AG04450 (cell line): ENCODE measurements at regions not wholly inside any gene's neighbourhood (a gene's known extent, or its start where the extent isn't known, plus 50 kb on each side); places are given as distances from the start of the nearest gene placed in this dataset.

Source experiments
- CTCF ChIA-PET: fragments of 300-600, 350-600 bp; formaldehyde crosslinking; extraction: SDS; loops from one replicate; lab custom pipeline; 2022; ENCODE audit warnings: antibody characterized with exemption, inconsistent platforms; lab: Charles Lee
- POLR2A ChIA-PET: fragments of 350-600 bp; formaldehyde crosslinking; extraction: SDS; loops from one replicate; lab custom pipeline; 2021; ENCODE audit warnings: antibody characterized with exemption, inconsistent platforms; lab: Yijun Ruan, JAX
- DNase-seq: peaks from one replicate; pipeline ENCODE4 v3.0.0-alpha.2; 2011; ENCODE audit warnings: low read depth, low spot score
- H3K27ac ChIP-seq: one replicate; pipeline ENCODE4 v1.5.1; 2012; ENCODE audit warnings: low read depth, low read length, control low read depth
- H3K27me3 ChIP-seq: one replicate; pipeline ENCODE4 v1.6.0; 2012; ENCODE audit warnings: low read length; ENCODE audit not compliant: control insufficient read depth, insufficient read depth
- H3K4me3 ChIP-seq: 2 replicates; pipeline ENCODE4 v1.5.1; 2011; ENCODE audit warnings: mild to moderate bottlenecking, low read depth, low read length, control low read depth
- H3K9me3 ChIP-seq: 2 replicates; pipeline ENCODE4 v1.5.1; 2012; ENCODE audit warnings: low read length; ENCODE audit not compliant: control insufficient read depth, insufficient read depth
- TF ChIP-seq, protein P1 (sequence below): IDR thresholded peaks from 2 replicates; pipeline ENCODE4 v1.5.1; 2011; ENCODE audit warnings: low read depth, low read length, control low read depth, inconsistent platforms

DNA sequence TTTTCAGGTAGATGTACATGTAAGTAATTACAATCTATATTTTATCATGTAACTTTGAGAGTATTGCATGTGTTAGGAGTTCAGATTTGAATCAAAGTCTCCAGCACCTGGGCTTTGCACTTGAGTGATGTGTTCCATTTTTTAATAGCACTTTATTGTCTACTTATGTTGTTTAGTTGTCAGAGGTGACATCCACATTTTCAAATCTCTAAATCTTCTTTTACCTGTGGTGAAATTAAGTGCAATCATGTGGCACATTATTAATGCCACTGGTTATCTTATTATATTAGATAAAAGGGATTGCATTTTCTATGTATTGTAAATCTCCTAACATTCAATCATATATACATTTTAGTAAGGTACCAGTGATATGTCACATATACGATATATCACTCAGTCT is 333.4 kb downstream of the AASDHPPT start:
- no peaks in the 10 kb centered on the region for H3K9me3 ChIP-seq
- TF ChIP-seq, protein P1, sequence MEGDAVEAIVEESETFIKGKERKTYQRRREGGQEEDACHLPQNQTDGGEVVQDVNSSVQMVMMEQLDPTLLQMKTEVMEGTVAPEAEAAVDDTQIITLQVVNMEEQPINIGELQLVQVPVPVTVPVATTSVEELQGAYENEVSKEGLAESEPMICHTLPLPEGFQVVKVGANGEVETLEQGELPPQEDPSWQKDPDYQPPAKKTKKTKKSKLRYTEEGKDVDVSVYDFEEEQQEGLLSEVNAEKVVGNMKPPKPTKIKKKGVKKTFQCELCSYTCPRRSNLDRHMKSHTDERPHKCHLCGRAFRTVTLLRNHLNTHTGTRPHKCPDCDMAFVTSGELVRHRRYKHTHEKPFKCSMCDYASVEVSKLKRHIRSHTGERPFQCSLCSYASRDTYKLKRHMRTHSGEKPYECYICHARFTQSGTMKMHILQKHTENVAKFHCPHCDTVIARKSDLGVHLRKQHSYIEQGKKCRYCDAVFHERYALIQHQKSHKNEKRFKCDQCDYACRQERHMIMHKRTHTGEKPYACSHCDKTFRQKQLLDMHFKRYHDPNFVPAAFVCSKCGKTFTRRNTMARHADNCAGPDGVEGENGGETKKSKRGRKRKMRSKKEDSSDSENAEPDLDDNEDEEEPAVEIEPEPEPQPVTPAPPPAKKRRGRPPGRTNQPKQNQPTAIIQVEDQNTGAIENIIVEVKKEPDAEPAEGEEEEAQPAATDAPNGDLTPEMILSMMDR: no peak
- CTCF ChIA-PET: no interaction called here
- H3K4me3 ChIP-seq: no peak overlapping the region
- no peak overlapping the region for H3K27ac ChIP-seq
- no peaks in the 10 kb centered on the region for H3K27me3 ChIP-seq
- no peak for DNase-seq
- POLR2A ChIA-PET: no interaction called here

DNA sequence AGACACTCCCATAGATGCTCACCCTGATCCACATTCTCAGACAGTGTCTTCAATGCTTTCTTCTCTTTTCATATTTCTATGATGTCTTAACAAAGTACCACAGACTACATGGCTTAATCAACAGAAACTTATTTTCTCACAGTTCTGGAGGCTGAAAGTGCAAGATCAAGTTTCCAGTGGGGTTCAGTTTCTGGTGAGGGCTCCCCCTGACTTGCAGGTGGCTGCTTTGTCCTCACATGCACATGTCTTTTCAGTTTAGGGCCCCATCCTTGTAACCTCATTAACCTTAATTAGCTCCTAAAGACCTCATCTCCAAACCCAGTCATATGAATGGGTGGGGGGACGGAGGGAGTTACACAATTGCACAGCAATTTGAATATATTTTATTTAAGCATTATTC is 335.8 kb downstream of the AASDHPPT start:
- ChIA-PET CTCF (no interaction called here), POLR2A (no interaction called here)
- no peaks in the 10 kb centered on the region for H3K27me3 ChIP-seq
- TF ChIP-seq, protein P1: no peak
- H3K27ac ChIP-seq: no peak overlapping the region
- no peak for DNase-seq
- H3K9me3 ChIP-seq: no peaks in the 10 kb centered on the region
- H3K4me3 ChIP-seq: no peak overlapping the region

DNA sequence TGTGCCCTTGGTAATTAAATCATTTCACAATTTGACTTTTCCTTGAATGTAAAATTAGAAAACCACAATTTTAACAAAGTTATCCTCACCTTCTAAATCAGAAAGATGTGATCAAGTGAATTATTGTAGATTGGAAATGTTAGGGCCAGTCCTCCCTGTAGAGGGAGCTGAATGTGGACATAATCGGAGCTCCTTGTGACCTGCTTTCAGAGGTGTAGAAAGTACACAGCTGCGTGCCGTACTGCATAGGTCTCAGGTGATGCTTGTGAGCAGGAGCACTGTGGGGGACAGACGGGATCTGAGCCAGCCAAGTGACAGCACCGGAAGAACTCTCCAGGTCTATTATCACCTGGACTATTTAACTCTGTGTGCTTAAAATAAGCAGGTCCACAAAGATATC is 338.0 kb downstream of the AASDHPPT start:
- Histone ChIP-seq H3K9me3 (no peaks in the 10 kb centered on the region), H3K27me3 (no peaks in the 10 kb centered on the region), H3K27ac (no peak overlapping the region), H3K4me3 (no peak overlapping the region)
- no peak for DNase-seq
- CTCF ChIA-PET: interaction anchor here (0.7 kb wide), 1 partner anchor 24 kb away, joined by 3 read pairs; no protein-coding TSS in a partner anchor
- POLR2A ChIA-PET: no interaction called here
- TF ChIP-seq, protein P1: no peak

DNA sequence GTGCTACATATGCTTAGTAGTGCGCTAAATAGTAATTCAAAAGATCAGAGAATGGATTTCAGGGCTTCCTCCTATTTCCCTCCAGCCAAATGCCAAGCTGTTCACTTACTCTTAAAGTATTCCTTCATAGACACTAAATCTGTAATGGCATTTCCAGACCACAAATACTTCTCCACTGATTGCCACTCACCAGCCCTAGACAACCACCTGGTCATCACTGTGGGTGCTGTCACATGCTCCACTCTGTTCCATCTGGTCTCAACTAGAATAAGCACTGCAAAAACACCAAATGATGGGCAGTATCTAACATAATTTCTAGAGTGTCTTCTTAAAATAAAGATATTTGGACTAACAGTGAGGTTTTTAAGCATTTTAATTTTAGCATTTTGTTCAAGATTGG is 341.3 kb downstream of the AASDHPPT start:
- POLR2A ChIA-PET: no interaction called here
- Histone ChIP-seq H3K27me3 (no peaks in the 10 kb centered on the region), H3K27ac (no peak overlapping the region), H3K4me3 (no peak overlapping the region), H3K9me3 (no peaks in the 10 kb centered on the region)
- TF ChIP-seq, protein P1: no peak
- CTCF ChIA-PET: no interaction called here
- DNase-seq: no peak

DNA sequence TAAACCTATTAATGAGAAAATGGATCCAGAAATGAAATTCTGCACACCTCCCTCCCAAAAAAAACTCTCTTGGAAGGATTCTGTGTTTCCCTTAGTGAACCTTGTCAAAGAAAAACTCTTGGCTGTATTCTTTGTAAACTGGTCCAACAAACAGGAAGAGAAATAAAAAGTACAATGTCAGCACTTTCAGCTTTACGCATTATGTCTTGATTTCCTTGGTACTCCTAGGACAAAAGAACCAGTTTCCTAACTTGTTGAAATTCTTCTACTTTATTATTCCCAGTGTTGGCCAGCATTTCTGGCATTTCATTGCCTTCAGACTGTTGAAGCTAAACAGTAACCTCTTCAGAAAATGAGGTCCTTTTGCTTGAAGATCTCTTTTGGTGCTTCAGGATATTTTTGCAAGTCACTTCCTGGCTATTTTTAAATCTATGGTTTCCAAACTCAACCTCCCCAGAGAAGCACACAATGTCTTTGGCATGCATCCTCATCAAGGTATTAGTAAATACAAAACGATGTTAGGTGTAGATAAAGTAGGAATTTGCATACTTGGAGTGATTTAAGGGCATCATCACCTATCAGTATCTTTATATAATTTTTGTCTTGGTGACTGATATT is 342.7 kb downstream of the AASDHPPT start:
- no peaks in the 10 kb centered on the region for H3K9me3 ChIP-seq
- H3K27me3 ChIP-seq: no peaks in the 10 kb centered on the region
- no peak for DNase-seq
- POLR2A ChIA-PET: no interaction called here
- TF ChIP-seq, protein P1: no peak
- no peak overlapping the region for H3K27ac ChIP-seq
- H3K4me3 ChIP-seq: no peak overlapping the region
- CTCF ChIA-PET: no interaction called here
